ENCODE measurements at regions not wholly inside any gene's neighbourhood (a gene's known extent, or its start where the extent isn't known, plus 50 kb on each side); places are given as distances from the start of the nearest gene placed in this dataset.

DNA sequence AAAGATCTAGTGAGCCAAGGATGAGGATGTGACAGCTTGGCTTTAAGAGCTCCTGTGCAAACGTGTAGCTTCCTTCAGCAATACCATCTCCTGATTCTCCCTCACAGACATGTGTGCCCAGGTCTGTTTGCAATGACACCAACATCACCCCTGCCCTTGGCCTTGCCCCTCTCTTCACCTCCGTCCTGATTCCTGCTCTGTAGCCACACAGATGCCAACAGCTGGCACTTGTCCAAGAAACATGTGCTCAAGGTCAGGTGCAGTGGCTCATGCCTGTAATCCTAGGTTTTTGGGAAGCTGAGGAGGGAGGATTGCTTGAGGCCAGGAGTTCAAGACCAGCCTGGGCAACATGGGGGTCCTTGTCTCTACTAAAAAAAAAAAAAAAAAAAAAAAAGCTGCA lies 103.8 kb upstream of the CRHR1 start:
- Histone ChIP-seq H3K9me3 (ENCODE audit: control insufficient read depth, insufficient read depth, low read length) (no peaks in the 10 kb centered on the region), H3K27me3 (ENCODE audit: control insufficient read depth, insufficient read depth, low read length) (peaks cover 6% of the 10 kb centered on the region), H3K27ac (ENCODE audit: low read depth, low read length) (no peak overlapping the region), H3K4me3 (ENCODE audit: low read depth, low read length) (no peak overlapping the region)
- ChIA-PET POLR2A (no interaction called here), CTCF (interaction anchor here (0.6 kb wide), 1 partner anchor 269 kb away, joined by 5 read pairs; no protein-coding TSS in a partner anchor)
- DNase-seq (ENCODE audit: low read depth, low spot score), result no peak
- TF ChIP-seq, protein P1, sequence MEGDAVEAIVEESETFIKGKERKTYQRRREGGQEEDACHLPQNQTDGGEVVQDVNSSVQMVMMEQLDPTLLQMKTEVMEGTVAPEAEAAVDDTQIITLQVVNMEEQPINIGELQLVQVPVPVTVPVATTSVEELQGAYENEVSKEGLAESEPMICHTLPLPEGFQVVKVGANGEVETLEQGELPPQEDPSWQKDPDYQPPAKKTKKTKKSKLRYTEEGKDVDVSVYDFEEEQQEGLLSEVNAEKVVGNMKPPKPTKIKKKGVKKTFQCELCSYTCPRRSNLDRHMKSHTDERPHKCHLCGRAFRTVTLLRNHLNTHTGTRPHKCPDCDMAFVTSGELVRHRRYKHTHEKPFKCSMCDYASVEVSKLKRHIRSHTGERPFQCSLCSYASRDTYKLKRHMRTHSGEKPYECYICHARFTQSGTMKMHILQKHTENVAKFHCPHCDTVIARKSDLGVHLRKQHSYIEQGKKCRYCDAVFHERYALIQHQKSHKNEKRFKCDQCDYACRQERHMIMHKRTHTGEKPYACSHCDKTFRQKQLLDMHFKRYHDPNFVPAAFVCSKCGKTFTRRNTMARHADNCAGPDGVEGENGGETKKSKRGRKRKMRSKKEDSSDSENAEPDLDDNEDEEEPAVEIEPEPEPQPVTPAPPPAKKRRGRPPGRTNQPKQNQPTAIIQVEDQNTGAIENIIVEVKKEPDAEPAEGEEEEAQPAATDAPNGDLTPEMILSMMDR (IDR thresholded peaks at IDR 0.05; ENCODE audit: low read depth, low read length), result no peak

DNA sequence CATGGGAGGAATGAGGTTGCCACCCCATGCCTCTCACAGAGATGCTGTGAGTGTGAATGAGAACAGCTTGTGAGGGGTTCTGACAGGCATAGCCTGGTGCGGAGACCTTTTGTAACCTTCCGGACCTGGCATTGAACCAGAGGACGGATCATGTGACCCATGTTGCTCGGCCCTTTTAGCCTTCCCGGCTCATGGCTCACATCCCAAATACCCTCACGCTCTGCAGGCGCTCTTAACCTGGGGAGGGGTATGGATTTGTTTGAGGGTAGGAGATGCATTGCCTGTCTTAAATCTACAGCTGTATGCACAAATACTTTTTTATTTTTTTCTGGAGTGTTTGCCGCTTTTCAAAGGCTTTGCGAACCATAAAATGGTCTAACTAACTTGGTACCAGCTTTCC lies 102.4 kb upstream of the CRHR1 start:
- DNase-seq (ENCODE audit: low read depth, low spot score), result no peak
- Histone ChIP-seq H3K27me3 (ENCODE audit: control insufficient read depth, insufficient read depth, low read length) (peaks cover 10% of the 10 kb centered on the region), H3K27ac (ENCODE audit: low read depth, low read length) (no peak overlapping the region), H3K9me3 (ENCODE audit: control insufficient read depth, insufficient read depth, low read length) (no peaks in the 10 kb centered on the region), H3K4me3 (ENCODE audit: low read depth, low read length) (no peak overlapping the region)
- POLR2A ChIA-PET, result no interaction called here
- CTCF ChIA-PET, result no interaction called here
- TF ChIP-seq, protein P1 (IDR thresholded peaks at IDR 0.05; ENCODE audit: low read depth, low read length), result no peak

DNA sequence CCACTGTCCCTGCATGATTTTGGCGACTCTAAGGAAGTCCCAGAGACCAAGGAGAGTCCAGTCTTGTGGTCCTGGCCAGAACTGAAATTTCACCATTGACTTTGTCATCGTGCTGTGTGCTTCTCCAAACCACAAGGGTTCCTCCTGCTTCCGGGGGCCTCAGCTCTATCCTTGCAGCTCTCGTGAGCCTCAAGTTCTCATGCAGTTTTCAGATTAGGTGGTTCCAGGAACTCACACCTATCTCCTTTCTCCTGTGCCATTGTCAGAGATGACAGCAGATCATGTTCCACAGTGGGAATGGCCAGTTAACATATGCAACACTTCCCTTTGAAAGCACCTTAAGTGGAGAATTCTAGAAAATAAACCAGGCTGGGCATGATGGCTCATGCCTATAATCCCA lies 97.9 kb upstream of the CRHR1 start:
- no peak for DNase-seq (ENCODE audit: low read depth, low spot score)
- TF ChIP-seq, protein P1 (IDR thresholded peaks at IDR 0.05; ENCODE audit: low read depth, low read length), result no peak
- ChIA-PET POLR2A (no interaction called here), CTCF (no interaction called here)
- Histone ChIP-seq H3K4me3 (ENCODE audit: low read depth, low read length) (no peak overlapping the region), H3K9me3 (ENCODE audit: control insufficient read depth, insufficient read depth, low read length) (no peaks in the 10 kb centered on the region), H3K27me3 (ENCODE audit: control insufficient read depth, insufficient read depth, low read length) (peaks cover 29% of the 10 kb centered on the region), H3K27ac (ENCODE audit: low read depth, low read length) (no peak overlapping the region)

DNA sequence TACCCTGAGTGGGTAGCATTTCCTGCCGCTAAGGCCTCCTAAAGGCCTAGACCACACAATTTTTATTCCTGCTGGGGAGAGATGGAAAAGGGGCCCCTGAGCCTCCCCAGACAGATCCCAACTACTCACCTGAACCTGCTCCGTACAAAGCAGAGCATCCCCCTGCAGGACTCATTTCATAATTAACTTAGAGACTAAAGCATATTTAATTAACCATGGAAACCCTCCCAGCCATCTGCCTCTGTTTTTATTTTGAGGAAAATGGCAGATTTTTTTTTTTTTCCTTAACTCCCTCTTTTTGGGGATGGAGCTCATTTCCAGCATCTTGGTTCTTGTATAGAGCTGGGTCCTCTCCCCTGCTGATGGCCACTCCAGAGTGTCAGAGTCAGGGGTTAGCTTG lies 96.5 kb upstream of the CRHR1 start:
- no peak overlapping the region for H3K4me3 ChIP-seq (ENCODE audit: low read depth, low read length)
- ChIA-PET CTCF (no interaction called here), POLR2A (no interaction called here)
- no peaks in the 10 kb centered on the region for H3K9me3 ChIP-seq (ENCODE audit: control insufficient read depth, insufficient read depth, low read length)
- DNase-seq (ENCODE audit: low read depth, low spot score), result no peak
- no peak overlapping the region for H3K27ac ChIP-seq (ENCODE audit: low read depth, low read length)
- peaks cover 27% of the 10 kb centered on the region for H3K27me3 ChIP-seq (ENCODE audit: control insufficient read depth, insufficient read depth, low read length)
- TF ChIP-seq, protein P1 (IDR thresholded peaks at IDR 0.05; ENCODE audit: low read depth, low read length), result no peak

DNA sequence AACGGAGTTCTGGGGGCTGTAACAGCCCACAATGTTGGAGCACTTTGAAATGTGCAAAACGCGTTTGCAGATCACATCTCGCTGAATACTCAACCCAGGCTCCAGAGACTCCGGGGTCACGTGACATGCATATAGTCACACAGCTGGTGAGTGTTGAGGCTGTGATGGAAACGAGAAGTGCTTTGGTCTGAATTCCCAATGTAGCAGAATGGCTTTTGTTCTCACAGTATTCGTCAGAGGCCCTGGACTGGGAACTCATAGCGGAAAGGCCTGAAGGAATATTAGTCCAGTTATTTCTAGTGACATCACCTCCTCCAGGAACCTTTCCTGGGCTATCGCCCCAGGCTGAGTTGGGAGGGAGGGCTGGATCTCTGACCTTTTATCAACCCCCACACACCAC lies 95.8 kb upstream of the CRHR1 start:
- H3K27me3 ChIP-seq (ENCODE audit: control insufficient read depth, insufficient read depth, low read length), result peaks cover 27% of the 10 kb centered on the region
- H3K27ac ChIP-seq (ENCODE audit: low read depth, low read length), result no peak overlapping the region
- ChIA-PET CTCF (no interaction called here), POLR2A (no interaction called here)
- H3K9me3 ChIP-seq (ENCODE audit: control insufficient read depth, insufficient read depth, low read length), result no peaks in the 10 kb centered on the region
- TF ChIP-seq, protein P1 (IDR thresholded peaks at IDR 0.05; ENCODE audit: low read depth, low read length), result no peak
- no peak overlapping the region for H3K4me3 ChIP-seq (ENCODE audit: low read depth, low read length)
- no peak for DNase-seq (ENCODE audit: low read depth, low spot score)

Measured in AG04450 (cell line).